GM23338 (cell line): ENCODE measurements at regions not wholly inside any gene's neighbourhood (a gene's known extent, or its start where the extent isn't known, plus 50 kb on each side); places are given as distances from the start of the nearest gene placed in this dataset.

Experiments used
- ATAC-seq: fragments of 200-7000 bp; cut with Tn5 transposase; 3 replicates; pipeline ENCODE4 v1.9.1; 2020
- DNase-seq: peaks from one replicate; pipeline ENCODE4 v3.0.0-alpha.2; 2015; ENCODE audit warnings: low spot score
- H2AFZ ChIP-seq: fragments of 200-600 bp; sonication (generic); 2 replicates; pipeline ENCODE4 v1.8.0; 2016; ENCODE audit warnings: antibody characterized with exemption, mild to moderate bottlenecking, moderate library complexity
- H3F3A ChIP-seq: fragments of 200-600 bp; sonication (generic); replicated peaks from 2 replicates; pipeline ENCODE4 v1.8.0; 2017; ENCODE audit warnings: antibody characterized with exemption, mixed run types, low read depth
- H3K27ac ChIP-seq: fragments of 200-600 bp; sonication (generic); 2 replicates; pipeline ENCODE4 v1.6.1; 2016; ENCODE audit warnings: low read depth
- H3K27me3 ChIP-seq: fragments of 200-600 bp; sonication (generic); 2 replicates; pipeline ENCODE4 v1.8.0; 2016; ENCODE audit warnings: mild to moderate bottlenecking, mixed run types, moderate library complexity; ENCODE audit not compliant: insufficient read depth
- H3K36me3 ChIP-seq: fragments of 200-600 bp; sonication (generic); 2 replicates; pipeline ENCODE4 v1.8.0; 2016; ENCODE audit warnings: mild to moderate bottlenecking; ENCODE audit not compliant: insufficient read depth
- H3K4me1 ChIP-seq: fragments of 200-600 bp; sonication (generic); 2 replicates; pipeline ENCODE4 v1.8.0; 2016; ENCODE audit warnings: mild to moderate bottlenecking, moderate library complexity; ENCODE audit not compliant: insufficient read depth
- H3K4me2 ChIP-seq: fragments of 200-600 bp; sonication (generic); 2 replicates; pipeline ENCODE4 v1.7.1; 2017; ENCODE audit warnings: mixed run types
- H3K4me3 ChIP-seq: fragments of 200-600 bp; sonication (generic); 2 replicates; pipeline ENCODE4 v1.6.1; 2016; ENCODE audit warnings: mixed run types
- H3K79me2 ChIP-seq: fragments of 200-600 bp; sonication (generic); replicated peaks from 2 replicates; pipeline ENCODE4 v1.8.0; 2017; ENCODE audit warnings: mild to moderate bottlenecking; ENCODE audit not compliant: insufficient read depth
- H3K9me2 ChIP-seq: fragments of 200-600 bp; sonication (generic); 2 replicates; pipeline ENCODE4 v1.8.0; 2017; ENCODE audit not compliant: insufficient read depth
- H4K20me1 ChIP-seq: fragments of 200-600 bp; sonication (generic); replicated peaks from 2 replicates; pipeline ENCODE4 v1.8.0; 2017; ENCODE audit warnings: mild to moderate bottlenecking; ENCODE audit not compliant: insufficient read depth
- H3K27ac Mint-ChIP-seq: 2 replicates; pipeline ENCODE4 v1.8.0; 2020; ENCODE audit warnings: inconsistent platforms, mild to moderate bottlenecking, moderate library complexity, mixed read lengths
- H3K27me3 Mint-ChIP-seq: 3 replicates; pipeline ENCODE4 v1.8.0; 2022; ENCODE audit warnings: low read depth, mild to moderate bottlenecking, moderate library complexity, mixed read lengths, inconsistent platforms; ENCODE audit not compliant: insufficient read depth, poor library complexity
- H3K36me3 Mint-ChIP-seq: 3 replicates; pipeline ENCODE4 v1.8.0; 2021; ENCODE audit warnings: low read depth, mild to moderate bottlenecking, inconsistent platforms, moderate library complexity, mixed read lengths
- H3K4me1 Mint-ChIP-seq: 3 replicates; pipeline ENCODE4 v1.8.0; 2020; ENCODE audit warnings: mild to moderate bottlenecking, inconsistent platforms, mixed read lengths
- H3K4me3 Mint-ChIP-seq: 3 replicates; pipeline ENCODE4 v1.8.0; 2021; ENCODE audit warnings: moderate library complexity, mild to moderate bottlenecking, inconsistent platforms, mixed read lengths
- H3K9me3 Mint-ChIP-seq: 3 replicates; pipeline ENCODE4 v1.8.0; 2020; ENCODE audit warnings: moderate library complexity, mild to moderate bottlenecking, inconsistent platforms, mixed read lengths
- CREB1 ChIP-seq: fragments of 250-450 bp; sonication (Bioruptor Pico); IDR thresholded peaks from 2 replicates; pipeline ENCODE4 v1.5.0; 2020; ENCODE audit warnings: low read depth, mild to moderate bottlenecking, moderate library complexity
- ETS1 ChIP-seq: IDR thresholded peaks from 2 replicates; pipeline ENCODE4 v1.6.1; 2016; ENCODE audit warnings: antibody characterized with exemption
- EZH2 ChIP-seq: fragments of 200-600 bp; sonication (generic); IDR thresholded peaks from one replicate; pipeline ENCODE4 v1.8.0; 2017; ENCODE audit warnings: antibody characterized with exemption, mild to moderate bottlenecking, low read depth; ENCODE audit not compliant: unreplicated experiment
- EZH2phosphoT487 ChIP-seq: fragments of 200-600 bp; sonication (generic); IDR thresholded peaks from one replicate; pipeline ENCODE4 v1.8.1; 2018; ENCODE audit warnings: antibody characterized with exemption; ENCODE audit not compliant: unreplicated experiment
- JUNB ChIP-seq: IDR thresholded peaks from one replicate; pipeline ENCODE4 v1.6.1; 2016; ENCODE audit warnings: antibody characterized with exemption; ENCODE audit not compliant: unreplicated experiment
- NANOG ChIP-seq: IDR thresholded peaks from 2 replicates; pipeline ENCODE4 v1.6.1; 2016; ENCODE audit warnings: antibody characterized with exemption, borderline replicate concordance
- POLR2AphosphoS5 ChIP-seq: IDR thresholded peaks from 2 replicates; pipeline ENCODE4 v1.6.1; 2016; ENCODE audit warnings: antibody characterized with exemption, low read depth
- REST ChIP-seq: IDR thresholded peaks from one replicate; pipeline ENCODE4 v1.6.1; 2018; ENCODE audit warnings: antibody characterized with exemption; ENCODE audit not compliant: unreplicated experiment
- STAT1 ChIP-seq: IDR thresholded peaks from one replicate; pipeline ENCODE4 v1.6.1; 2016; ENCODE audit warnings: antibody characterized with exemption; ENCODE audit not compliant: unreplicated experiment
- ZNF114 ChIP-seq: fragments of 250-450 bp; sonication (Bioruptor Pico); IDR thresholded peaks from 2 replicates; pipeline ENCODE4 v1.5.0; 2020; ENCODE audit warnings: mild to moderate bottlenecking, moderate library complexity
- ZNF331 ChIP-seq: fragments of 250-450 bp; sonication (Bioruptor Pico); IDR thresholded peaks from 2 replicates; pipeline ENCODE4 v1.5.0; 2020; ENCODE audit warnings: low read depth, mild to moderate bottlenecking, moderate library complexity
- TF ChIP-seq, protein P1 (sequence below), 2 experiments: fragments of 200-600 bp in 1 of 2; sonication (generic) in 1 of 2; conservative IDR thresholded peaks; 2 replicates each; pipeline versions ENCODE4 v1.5.1 to v1.6.1; 2016 to 2017; ENCODE audit warnings: antibody characterized with exemption in 2 of 2, low read depth in 2 of 2, mild to moderate bottlenecking in 2 of 2, moderate library complexity in 1 of 2
- TF ChIP-seq, protein P2 (sequence below): fragments of 250-450 bp; sonication (Bioruptor Pico); IDR thresholded peaks from 2 replicates; pipeline ENCODE4 v1.5.0; 2020; ENCODE audit warnings: mild to moderate bottlenecking, moderate library complexity

- Mint-ChIP-seq H3K27me3 (peaks cover 2% of the 10 kb centered on the region), H3K4me3 (no peak overlapping the region), H3K4me1 (no peaks in the 10 kb centered on the region), H3K36me3 (peaks cover 4% of the 10 kb centered on the region; the same call in 1 of the 3 replicates), H3K9me3 (no peaks in the 10 kb centered on the region), H3K27ac (no peak overlapping the region)
- Histone ChIP-seq H3K4me1 (peaks cover 3% of the 10 kb centered on the region; the same call in 1 of the 2 replicates), H3K27me3 (no peaks in the 10 kb centered on the region; the same call in 1 of the 2 replicates), H3K36me3 (no peaks in the 10 kb centered on the region; the same call in 1 of the 2 replicates), H3K4me3 (no peak overlapping the region), H3F3A (no peaks in the 10 kb centered on the region), H4K20me1 (no peaks in the 10 kb centered on the region), H3K9me2 (0 out of 2 replicates have a peak, but pooled peaks cover 2% of the 10 kb centered on the region), H3K27ac (no peak overlapping the region), H2AFZ (no peak overlapping the region), H3K4me2 (no peak overlapping the region), H3K79me2 (no peaks in the 10 kb centered on the region)
- TF ChIP-seq ETS1 (no peak), NANOG (no peak), STAT1 (no peak), REST (no peak), EZH2phosphoT487 (no peak), POLR2AphosphoS5 (no peak), JUNB (no peak), CREB1 (no peak), EZH2 (no peak), ZNF114 (CRISPR knock-in tag) (no peak), ZNF331 (CRISPR knock-in tag) (no peak)
- TF ChIP-seq, protein P1, sequence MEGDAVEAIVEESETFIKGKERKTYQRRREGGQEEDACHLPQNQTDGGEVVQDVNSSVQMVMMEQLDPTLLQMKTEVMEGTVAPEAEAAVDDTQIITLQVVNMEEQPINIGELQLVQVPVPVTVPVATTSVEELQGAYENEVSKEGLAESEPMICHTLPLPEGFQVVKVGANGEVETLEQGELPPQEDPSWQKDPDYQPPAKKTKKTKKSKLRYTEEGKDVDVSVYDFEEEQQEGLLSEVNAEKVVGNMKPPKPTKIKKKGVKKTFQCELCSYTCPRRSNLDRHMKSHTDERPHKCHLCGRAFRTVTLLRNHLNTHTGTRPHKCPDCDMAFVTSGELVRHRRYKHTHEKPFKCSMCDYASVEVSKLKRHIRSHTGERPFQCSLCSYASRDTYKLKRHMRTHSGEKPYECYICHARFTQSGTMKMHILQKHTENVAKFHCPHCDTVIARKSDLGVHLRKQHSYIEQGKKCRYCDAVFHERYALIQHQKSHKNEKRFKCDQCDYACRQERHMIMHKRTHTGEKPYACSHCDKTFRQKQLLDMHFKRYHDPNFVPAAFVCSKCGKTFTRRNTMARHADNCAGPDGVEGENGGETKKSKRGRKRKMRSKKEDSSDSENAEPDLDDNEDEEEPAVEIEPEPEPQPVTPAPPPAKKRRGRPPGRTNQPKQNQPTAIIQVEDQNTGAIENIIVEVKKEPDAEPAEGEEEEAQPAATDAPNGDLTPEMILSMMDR (conservative IDR thresholded peaks at IDR 0.05; ENCODE audit: low read depth in 2 of 2), result no peak
- TF ChIP-seq, protein P2, sequence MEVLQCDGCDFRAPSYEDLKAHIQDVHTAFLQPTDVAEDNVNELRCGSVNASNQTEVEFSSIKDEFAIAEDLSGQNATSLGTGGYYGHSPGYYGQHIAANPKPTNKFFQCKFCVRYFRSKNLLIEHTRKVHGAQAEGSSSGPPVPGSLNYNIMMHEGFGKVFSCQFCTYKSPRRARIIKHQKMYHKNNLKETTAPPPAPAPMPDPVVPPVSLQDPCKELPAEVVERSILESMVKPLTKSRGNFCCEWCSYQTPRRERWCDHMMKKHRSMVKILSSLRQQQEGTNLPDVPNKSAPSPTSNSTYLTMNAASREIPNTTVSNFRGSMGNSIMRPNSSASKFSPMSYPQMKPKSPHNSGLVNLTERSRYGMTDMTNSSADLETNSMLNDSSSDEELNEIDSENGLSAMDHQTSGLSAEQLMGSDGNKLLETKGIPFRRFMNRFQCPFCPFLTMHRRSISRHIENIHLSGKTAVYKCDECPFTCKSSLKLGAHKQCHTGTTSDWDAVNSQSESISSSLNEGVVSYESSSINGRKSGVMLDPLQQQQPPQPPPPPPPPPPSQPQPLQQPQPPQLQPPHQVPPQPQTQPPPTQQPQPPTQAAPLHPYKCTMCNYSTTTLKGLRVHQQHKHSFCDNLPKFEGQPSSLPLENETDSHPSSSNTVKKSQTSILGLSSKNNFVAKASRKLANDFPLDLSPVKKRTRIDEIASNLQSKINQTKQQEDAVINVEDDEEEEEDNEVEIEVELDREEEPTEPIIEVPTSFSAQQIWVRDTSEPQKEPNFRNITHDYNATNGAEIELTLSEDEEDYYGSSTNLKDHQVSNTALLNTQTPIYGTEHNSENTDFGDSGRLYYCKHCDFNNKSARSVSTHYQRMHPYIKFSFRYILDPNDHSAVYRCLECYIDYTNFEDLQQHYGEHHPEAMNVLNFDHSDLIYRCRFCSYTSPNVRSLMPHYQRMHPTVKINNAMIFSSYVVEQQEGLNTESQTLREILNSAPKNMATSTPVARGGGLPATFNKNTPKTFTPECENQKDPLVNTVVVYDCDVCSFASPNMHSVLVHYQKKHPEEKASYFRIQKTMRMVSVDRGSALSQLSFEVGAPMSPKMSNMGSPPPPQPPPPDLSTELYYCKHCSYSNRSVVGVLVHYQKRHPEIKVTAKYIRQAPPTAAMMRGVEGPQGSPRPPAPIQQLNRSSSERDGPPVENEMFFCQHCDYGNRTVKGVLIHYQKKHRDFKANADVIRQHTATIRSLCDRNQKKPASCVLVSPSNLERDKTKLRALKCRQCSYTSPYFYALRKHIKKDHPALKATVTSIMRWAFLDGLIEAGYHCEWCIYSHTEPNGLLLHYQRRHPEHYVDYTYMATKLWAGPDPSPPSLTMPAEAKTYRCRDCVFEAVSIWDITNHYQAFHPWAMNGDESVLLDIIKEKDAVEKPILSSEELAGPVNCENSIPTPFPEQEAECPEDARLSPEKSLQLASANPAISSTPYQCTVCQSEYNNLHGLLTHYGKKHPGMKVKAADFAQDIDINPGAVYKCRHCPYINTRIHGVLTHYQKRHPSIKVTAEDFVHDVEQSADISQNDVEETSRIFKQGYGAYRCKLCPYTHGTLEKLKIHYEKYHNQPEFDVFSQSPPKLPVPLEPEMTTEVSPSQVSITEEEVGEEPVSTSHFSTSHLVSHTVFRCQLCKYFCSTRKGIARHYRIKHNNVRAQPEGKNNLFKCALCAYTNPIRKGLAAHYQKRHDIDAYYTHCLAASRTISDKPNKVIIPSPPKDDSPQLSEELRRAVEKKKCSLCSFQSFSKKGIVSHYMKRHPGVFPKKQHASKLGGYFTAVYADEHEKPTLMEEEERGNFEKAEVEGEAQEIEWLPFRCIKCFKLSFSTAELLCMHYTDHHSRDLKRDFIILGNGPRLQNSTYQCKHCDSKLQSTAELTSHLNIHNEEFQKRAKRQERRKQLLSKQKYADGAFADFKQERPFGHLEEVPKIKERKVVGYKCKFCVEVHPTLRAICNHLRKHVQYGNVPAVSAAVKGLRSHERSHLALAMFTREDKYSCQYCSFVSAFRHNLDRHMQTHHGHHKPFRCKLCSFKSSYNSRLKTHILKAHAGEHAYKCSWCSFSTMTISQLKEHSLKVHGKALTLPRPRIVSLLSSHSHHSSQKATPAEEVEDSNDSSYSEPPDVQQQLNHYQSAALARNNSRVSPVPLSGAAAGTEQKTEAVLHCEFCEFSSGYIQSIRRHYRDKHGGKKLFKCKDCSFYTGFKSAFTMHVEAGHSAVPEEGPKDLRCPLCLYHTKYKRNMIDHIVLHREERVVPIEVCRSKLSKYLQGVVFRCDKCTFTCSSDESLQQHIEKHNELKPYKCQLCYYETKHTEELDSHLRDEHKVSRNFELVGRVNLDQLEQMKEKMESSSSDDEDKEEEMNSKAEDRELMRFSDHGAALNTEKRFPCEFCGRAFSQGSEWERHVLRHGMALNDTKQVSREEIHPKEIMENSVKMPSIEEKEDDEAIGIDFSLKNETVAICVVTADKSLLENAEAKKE (CRISPR knock-in tag), result no peak
- DNase-seq (no peak), ATAC-seq (no peak)
These were observed 110.5 kb downstream of the PCDH18 start for GRCh38 chr4:137421796-137422195.
